H9 (cell line): ENCODE measurements at regions not wholly inside any gene's neighbourhood (a gene's known extent, or its start where the extent isn't known, plus 50 kb on each side); places are given as distances from the start of the nearest gene placed in this dataset.

Experiments used
- DNase-seq: peaks from one replicate; pipeline ENCODE4 v3.0.0-alpha.2; 2017
- H2AFZ ChIP-seq: one replicate; pipeline ENCODE4 v1.6.1; 2013; ENCODE audit warnings: mild to moderate bottlenecking, low read length, control low read depth, moderate library complexity
- H2AK5ac ChIP-seq: 2 replicates; pipeline ENCODE4 v1.6.1; 2013; ENCODE audit warnings: low read length, control low read depth, mixed read lengths; ENCODE audit not compliant: insufficient read length
- H2BK120ac ChIP-seq: one replicate; pipeline ENCODE4 v1.6.1; 2013; ENCODE audit warnings: low read depth, mild to moderate bottlenecking, low read length, control low read depth, inconsistent platforms; ENCODE audit not compliant: poor library complexity, severe bottlenecking
- H2BK12ac ChIP-seq: 2 replicates; pipeline ENCODE4 v1.6.1; 2013; ENCODE audit warnings: low read length, control low read depth, mixed read lengths, low read depth; ENCODE audit not compliant: insufficient read length
- H2BK15ac ChIP-seq: 2 replicates; pipeline ENCODE4 v1.6.1; 2013; ENCODE audit warnings: low read depth, low read length, control low read depth
- H2BK20ac ChIP-seq: one replicate; pipeline ENCODE4 v1.6.1; 2013; ENCODE audit warnings: low read depth, mild to moderate bottlenecking, low read length, control low read depth, inconsistent platforms; ENCODE audit not compliant: poor library complexity, severe bottlenecking
- H2BK5ac ChIP-seq: 2 replicates; pipeline ENCODE4 v1.6.1; 2013; ENCODE audit warnings: low read length, control low read depth, mixed read lengths; ENCODE audit not compliant: insufficient read length
- H3K14ac ChIP-seq: 2 replicates; pipeline ENCODE4 v1.6.1; 2013; ENCODE audit warnings: low read length, control low read depth; ENCODE audit not compliant: insufficient read depth
- H3K18ac ChIP-seq: 2 replicates; pipeline ENCODE4 v1.6.1; 2013; ENCODE audit warnings: low read depth, mild to moderate bottlenecking, mixed read lengths, low read length, control low read depth; ENCODE audit not compliant: insufficient read length
- H3K23ac ChIP-seq: 2 replicates; pipeline ENCODE4 v1.6.1; 2013; ENCODE audit warnings: low read length, control low read depth, mixed read lengths, low read depth; ENCODE audit not compliant: insufficient read length
- H3K23me2 ChIP-seq: 2 replicates; pipeline ENCODE4 v1.6.1; 2013; ENCODE audit warnings: low read depth, mild to moderate bottlenecking, mixed read lengths, low read length, control low read depth; ENCODE audit not compliant: insufficient read length, poor library complexity, severe bottlenecking
- H3K27ac ChIP-seq: 2 replicates; pipeline ENCODE4 v1.5.1; 2013; ENCODE audit warnings: low read length, control low read depth, mixed read lengths, low read depth; ENCODE audit not compliant: insufficient read length
- H3K27me3 ChIP-seq: 2 replicates; pipeline ENCODE4 v1.6.1; 2013; ENCODE audit warnings: low read length, control low read depth, inconsistent platforms; ENCODE audit not compliant: insufficient read depth
- H3K4ac ChIP-seq: 2 replicates; pipeline ENCODE4 v1.6.1; 2013; ENCODE audit warnings: low read depth, mild to moderate bottlenecking, control low read depth, inconsistent platforms, low read length, moderate library complexity
- H3K4me1 ChIP-seq: 2 replicates; pipeline ENCODE4 v1.6.1; 2013; ENCODE audit warnings: low read length, control low read depth, inconsistent platforms; ENCODE audit not compliant: insufficient read depth
- H3K4me2 ChIP-seq: 2 replicates; pipeline ENCODE4 v1.6.1; 2013; ENCODE audit warnings: low read length, control low read depth, mixed read lengths; ENCODE audit not compliant: insufficient read length, insufficient read depth
- H3K56ac ChIP-seq: 2 replicates; pipeline ENCODE4 v1.6.1; 2013; ENCODE audit warnings: low read depth, mild to moderate bottlenecking, mixed read lengths, low read length, control low read depth; ENCODE audit not compliant: insufficient read length
- H3K79me1 ChIP-seq: 2 replicates; pipeline ENCODE4 v1.6.1; 2013; ENCODE audit warnings: low read depth, mild to moderate bottlenecking, moderate library complexity, low read length, control low read depth, inconsistent platforms; ENCODE audit not compliant: insufficient read depth, poor library complexity, severe bottlenecking
- H3K79me2 ChIP-seq: 2 replicates; pipeline ENCODE4 v1.6.1; 2013; ENCODE audit warnings: low read length, control low read depth, inconsistent platforms; ENCODE audit not compliant: insufficient read depth
- H3K9ac ChIP-seq: 2 replicates; pipeline ENCODE4 v1.6.1; 2013; ENCODE audit warnings: low read length, control low read depth, mixed read lengths; ENCODE audit not compliant: insufficient read length; ENCODE audit errors: extremely low read depth
- H3K9me3 ChIP-seq: one replicate; pipeline ENCODE4 v1.6.1; 2013; ENCODE audit warnings: low read depth, low read length, inconsistent platforms; ENCODE audit not compliant: control insufficient read depth
- H3T11ph ChIP-seq: one replicate; pipeline ENCODE4 v1.6.1; 2013; ENCODE audit warnings: mild to moderate bottlenecking, low read length, control low read depth, inconsistent platforms
- H4K20me1 ChIP-seq: one replicate; pipeline ENCODE4 v1.6.1; 2013; ENCODE audit not compliant: control insufficient read depth, insufficient read length, insufficient read depth
- H4K5ac ChIP-seq: 2 replicates; pipeline ENCODE4 v1.6.1; 2013; ENCODE audit warnings: low read depth, mild to moderate bottlenecking, mixed read lengths, low read length, control low read depth; ENCODE audit not compliant: insufficient read length
- H4K8ac ChIP-seq: replicated peaks from 2 replicates; pipeline ENCODE4 v1.6.1; 2013; ENCODE audit warnings: low read length, control low read depth, mixed read lengths, low read depth; ENCODE audit not compliant: insufficient read length
- H4K91ac ChIP-seq: 2 replicates; pipeline ENCODE4 v1.6.1; 2013; ENCODE audit warnings: low read depth, mild to moderate bottlenecking, moderate library complexity, mixed read lengths, low read length, control low read depth; ENCODE audit not compliant: insufficient read length
- H3K27ac Mint-ChIP-seq, 3 experiments: 2 replicates in 2 of 3; 3 replicates in 1 of 3; pipeline ENCODE4 v1.8.0; 2020 to 2021; ENCODE audit warnings: mixed read lengths in 3 of 3, mild to moderate bottlenecking in 1 of 3, moderate library complexity in 1 of 3
- H3K27me3 Mint-ChIP-seq: 2 replicates; pipeline ENCODE4 v1.8.0; 2021; ENCODE audit warnings: low read depth, mild to moderate bottlenecking, moderate library complexity, mixed read lengths
- H3K36me3 Mint-ChIP-seq, 3 experiments: 2 replicates in 2 of 3; 3 replicates in 1 of 3; pipeline ENCODE4 v1.8.0; 2020 to 2021; ENCODE audit warnings: low read depth in 3 of 3, mixed read lengths in 3 of 3; ENCODE audit not compliant: insufficient read depth in 1 of 3
- H3K4me1 Mint-ChIP-seq, 2 experiments: 2 replicates each; pipeline ENCODE4 v1.8.0; 2020; ENCODE audit warnings: mixed read lengths in 2 of 2
- H3K4me3 Mint-ChIP-seq, 2 experiments: 2 replicates in 1 of 2; 3 replicates in 1 of 2; pipeline ENCODE4 v1.8.0; 2020 to 2021; ENCODE audit warnings: mild to moderate bottlenecking in 2 of 2, mixed read lengths in 2 of 2, moderate library complexity in 1 of 2
- H3K9me3 Mint-ChIP-seq, 2 experiments: 2 replicates in 1 of 2; 3 replicates in 1 of 2; pipeline ENCODE4 v1.8.0; 2020; ENCODE audit warnings: mild to moderate bottlenecking in 2 of 2, mixed read lengths in 2 of 2, moderate library complexity in 1 of 2
- CTCF ChIP-seq: fragments of 200-600 bp; sonication (generic); conservative IDR thresholded peaks from 3 replicates; pipeline ENCODE4 v1.8.0; 2021; ENCODE audit warnings: antibody characterized with exemption, mild to moderate bottlenecking
- WGBS: extraction: QIAGEN DNeasy Blood & Tissue Kit; methylation state at CpG from one replicate; pipeline ENCODE4 v1.1.7; 2013; ENCODE audit warnings: missing lambda C conversion rate, low lambda C conversion rate, mixed read lengths; ENCODE audit not compliant: insufficient read length; ENCODE audit errors: extremely low coverage; 5-methylcytosine and 5-hydroxymethylcytosine counted together

- Histone ChIP-seq H3K9ac (no peak overlapping the region), H3K56ac (no peak overlapping the region), H3K27ac (no peak overlapping the region), H2AFZ (no peak overlapping the region), H3T11ph (no peak overlapping the region), H4K8ac (no peak overlapping the region), H3K23ac (no peak overlapping the region), H2BK5ac (no peak overlapping the region), H4K20me1 (no peaks in the 10 kb centered on the region), H2BK120ac (no peak overlapping the region), H3K4me2 (no peak overlapping the region), H2BK20ac (no peak overlapping the region), H3K9me3 (no peaks in the 10 kb centered on the region), H3K14ac (no peak overlapping the region), H3K23me2 (no peaks in the 10 kb centered on the region), H4K5ac (no peak overlapping the region), H2AK5ac (no peak overlapping the region), H4K91ac (no peak overlapping the region), H3K79me2 (no peaks in the 10 kb centered on the region), H3K18ac (no peak overlapping the region), H2BK12ac (no peak overlapping the region), H3K4ac (no peak overlapping the region), H3K4me1 (no peaks in the 10 kb centered on the region), H2BK15ac (no peak overlapping the region), H3K79me1 (no peaks in the 10 kb centered on the region), H3K27me3 (no peaks in the 10 kb centered on the region)
- TF ChIP-seq CTCF: no peak
- no peak overlapping the region for H3K27ac Mint-ChIP-seq
- no CpG with 5 or more reads among the region's 5 CpGs for WGBS
- DNase-seq: no peak
- H3K4me1 Mint-ChIP-seq: no peaks in the 10 kb centered on the region
- no peak overlapping the region for H3K4me3 Mint-ChIP-seq
- no peaks in the 10 kb centered on the region for H3K36me3 Mint-ChIP-seq
- no peaks in the 10 kb centered on the region; a peak in 1 of 5 replicates for H3K9me3 Mint-ChIP-seq
- no peaks in the 10 kb centered on the region for H3K27me3 Mint-ChIP-seq
Observed at GRCh38 chr11:127998421-127998820, 588.9 kb downstream of the ETS1 start.
